NT2/D1 (cell line): ENCODE measurements at regions not wholly inside any gene's neighbourhood (a gene's known extent, or its start where the extent isn't known, plus 50 kb on each side); places are given as distances from the start of the nearest gene placed in this dataset.

Experiments used
- DNase-seq: peaks from one replicate; pipeline ENCODE4 v3.0.0-alpha.2; 2011; ENCODE audit warnings: low read depth, low spot score
- H3K27me3 ChIP-seq: 2 replicates; pipeline ENCODE4 v1.6.0; 2011; ENCODE audit warnings: mild to moderate bottlenecking; ENCODE audit not compliant: insufficient read length, insufficient read depth
- H3K36me3 ChIP-seq: 2 replicates; pipeline ENCODE4 v1.6.1; 2011; ENCODE audit warnings: mild to moderate bottlenecking, low read length, mixed read lengths; ENCODE audit not compliant: insufficient read depth, insufficient read length
- H3K4me1 ChIP-seq: 2 replicates; pipeline ENCODE4 v1.5.1; 2011; ENCODE audit not compliant: insufficient read depth, insufficient read length
- H3K4me3 ChIP-seq: 2 replicates; pipeline ENCODE4 v1.5.1; 2011; ENCODE audit warnings: low read depth; ENCODE audit not compliant: insufficient read length
- H3K9ac ChIP-seq: 2 replicates; pipeline ENCODE4 v1.6.0; 2011; ENCODE audit warnings: low read depth; ENCODE audit not compliant: insufficient read length
- H3K9me3 ChIP-seq: 2 replicates; pipeline ENCODE4 v1.5.1; 2011; ENCODE audit warnings: mild to moderate bottlenecking, low read length; ENCODE audit not compliant: insufficient read depth
- SUZ12 ChIP-seq: IDR thresholded peaks from 2 replicates; pipeline ENCODE4 v1.6.1; 2011; ENCODE audit not compliant: insufficient read length, insufficient read depth; ENCODE audit errors: extremely low read depth
- YY1 ChIP-seq: IDR thresholded peaks from 2 replicates; pipeline ENCODE4 v1.6.1; 2011; ENCODE audit not compliant: insufficient read length, insufficient read depth
- ZNF274 ChIP-seq: IDR thresholded peaks from 2 replicates; pipeline ENCODE4 v1.6.1; 2011; ENCODE audit warnings: mild to moderate bottlenecking, low read depth, low read length

GRCh38 chr7:42736931-42737330, 174.9 kb downstream of the C7orf25 start:
- Histone ChIP-seq H3K27me3 (no peaks in the 10 kb centered on the region), H3K4me3 (no peak overlapping the region), H3K9ac (no peak overlapping the region), H3K36me3 (no peaks in the 10 kb centered on the region), H3K9me3 (no peaks in the 10 kb centered on the region), H3K4me1 (no peaks in the 10 kb centered on the region)
- no peak for DNase-seq
- TF ChIP-seq SUZ12 (no peak), YY1 (no peak), ZNF274 (no peak)

GRCh38 chr7:42735081-42735480, 176.8 kb downstream of the C7orf25 start:
- Histone ChIP-seq H3K4me3 (no peak overlapping the region), H3K4me1 (no peaks in the 10 kb centered on the region), H3K36me3 (no peaks in the 10 kb centered on the region), H3K9ac (no peak overlapping the region), H3K9me3 (no peaks in the 10 kb centered on the region), H3K27me3 (no peaks in the 10 kb centered on the region)
- TF ChIP-seq YY1: no peak
- no peak for TF ChIP-seq SUZ12
- no peak for TF ChIP-seq ZNF274
- no peak for DNase-seq

- Histone ChIP-seq H3K9me3 (no peaks in the 10 kb centered on the region), H3K4me3 (no peak overlapping the region), H3K27me3 (no peaks in the 10 kb centered on the region), H3K9ac (no peak overlapping the region), H3K36me3 (no peaks in the 10 kb centered on the region), H3K4me1 (no peaks in the 10 kb centered on the region)
- no peak for TF ChIP-seq ZNF274
- TF ChIP-seq YY1: no peak
- TF ChIP-seq SUZ12: no peak
- DNase-seq: no peak
These were observed 177.3 kb downstream of the C7orf25 start for GRCh38 chr7:42734568-42734967.

GRCh38 chr7:42733040-42733439, 178.8 kb downstream of the C7orf25 start:
- H3K9me3 ChIP-seq: no peaks in the 10 kb centered on the region
- DNase-seq: no peak
- no peaks in the 10 kb centered on the region for H3K36me3 ChIP-seq
- H3K4me3 ChIP-seq: no peak overlapping the region
- H3K9ac ChIP-seq: no peak overlapping the region
- TF ChIP-seq ZNF274: no peak
- TF ChIP-seq SUZ12: no peak
- no peak for TF ChIP-seq YY1
- no peaks in the 10 kb centered on the region for H3K27me3 ChIP-seq
- no peaks in the 10 kb centered on the region for H3K4me1 ChIP-seq

- H3K9me3 ChIP-seq: no peaks in the 10 kb centered on the region
- DNase-seq: no peak
- H3K36me3 ChIP-seq: no peaks in the 10 kb centered on the region
- no peaks in the 10 kb centered on the region for H3K27me3 ChIP-seq
- TF ChIP-seq ZNF274: no peak
- no peak for TF ChIP-seq YY1
- TF ChIP-seq SUZ12: no peak
- no peak overlapping the region for H3K9ac ChIP-seq
- H3K4me3 ChIP-seq: no peak overlapping the region
- no peaks in the 10 kb centered on the region for H3K4me1 ChIP-seq
These were observed 181.3 kb downstream of the C7orf25 start for GRCh38 chr7:42730586-42730985.

- Histone ChIP-seq H3K36me3 (no peaks in the 10 kb centered on the region), H3K4me3 (no peak overlapping the region), H3K9ac (no peak overlapping the region), H3K4me1 (no peaks in the 10 kb centered on the region), H3K9me3 (no peaks in the 10 kb centered on the region), H3K27me3 (no peaks in the 10 kb centered on the region)
- no peak for TF ChIP-seq YY1
- no peak for TF ChIP-seq SUZ12
- no peak for TF ChIP-seq ZNF274
- no peak for DNase-seq
These were observed 182.7 kb downstream of the C7orf25 start for GRCh38 chr7:42729053-42729765.

GRCh38 chr7:42727451-42727850, 184.4 kb downstream of the C7orf25 start:
- no peaks in the 10 kb centered on the region for H3K4me1 ChIP-seq
- no peak for DNase-seq
- no peak overlapping the region for H3K9ac ChIP-seq
- no peaks in the 10 kb centered on the region for H3K9me3 ChIP-seq
- no peaks in the 10 kb centered on the region for H3K27me3 ChIP-seq
- no peaks in the 10 kb centered on the region for H3K36me3 ChIP-seq
- no peak overlapping the region for H3K4me3 ChIP-seq
- TF ChIP-seq SUZ12 (no peak), YY1 (no peak), ZNF274 (no peak)
